NCI-H460 (cell line): ENCODE measurements at regions not wholly inside any gene's neighbourhood (a gene's known extent, or its start where the extent isn't known, plus 50 kb on each side); places are given as distances from the start of the nearest gene placed in this dataset.
"Not testable (repeated sequence)": the region's sequence is repeated elsewhere in the genome, so short reads cannot be mapped to it uniquely, and the experiment has no call there.

Source experiments
- DNase-seq: peaks from one replicate; pipeline ENCODE4 v3.0.0-alpha.2; 2016; ENCODE audit warnings: low read depth; ENCODE audit errors: extremely low read depth

GRCh38 chr6:797479-798077, 104.6 kb upstream of the EXOC2 start:
- peak; percentile 44 for DNase-seq

- DNase-seq = no peak
Measured at GRCh38 chr6:795046-795685, 102.2 kb upstream of the EXOC2 start.

GRCh38 chr6:793261-793660, 100.3 kb upstream of the EXOC2 start:
- DNase-seq = no peak

- DNase-seq = no peak
Measured at GRCh38 chr6:792662-793061, 99.7 kb upstream of the EXOC2 start.

GRCh38 chr6:788058-788457, 95.1 kb upstream of the EXOC2 start:
- no peak for DNase-seq

GRCh38 chr6:786946-787763, 94.2 kb upstream of the EXOC2 start:
- peak; percentile 14 for DNase-seq

- DNase-seq = no peak
Measured at GRCh38 chr6:783966-784735, 91.2 kb upstream of the EXOC2 start.

GRCh38 chr6:782141-782540, 89.2 kb upstream of the EXOC2 start:
- no peak for DNase-seq

GRCh38 chr6:781350-781961, 88.5 kb upstream of the EXOC2 start:
- DNase-seq = no peak

GRCh38 chr6:780706-781105, 87.8 kb upstream of the EXOC2 start:
- DNase-seq = no peak

- DNase-seq = no peak
Measured at GRCh38 chr6:776951-777350, 84.0 kb upstream of the EXOC2 start.

- no peak for DNase-seq
Measured at GRCh38 chr6:776528-776931, 83.6 kb upstream of the EXOC2 start.

GRCh38 chr6:775863-776262, 82.9 kb upstream of the EXOC2 start:
- DNase-seq = no peak

GRCh38 chr6:771683-772082, 78.7 kb upstream of the EXOC2 start:
- DNase-seq = not testable (repeated sequence)

- no peak for DNase-seq
Measured at GRCh38 chr6:767755-768512, 75.0 kb upstream of the EXOC2 start.

GRCh38 chr6:766625-767024, 73.7 kb upstream of the EXOC2 start:
- no peak for DNase-seq

- DNase-seq = no peak
Measured at GRCh38 chr6:761997-762396, 69.1 kb upstream of the EXOC2 start.

- DNase-seq = no peak
Measured at GRCh38 chr6:760982-761955, 68.3 kb upstream of the EXOC2 start.

GRCh38 chr6:759729-760128, 66.8 kb upstream of the EXOC2 start:
- DNase-seq = no peak
